Lung (tissue), 11 donors: ENCODE measurements at regions not wholly inside any gene's neighbourhood (a gene's known extent, or its start where the extent isn't known, plus 50 kb on each side); places are given as distances from the start of the nearest gene placed in this dataset.

Experiments
- ATAC-seq: fragments of 200-7000 bp; cut with Tn5 transposase; one replicate; pipeline ENCODE4 v1.9.1; 2020; ENCODE audit warnings: moderate number of reproducible peaks; ENCODE audit not compliant: insufficient read depth, low FRiP score
- DNase-seq, 3 donors: peaks; one replicate each; pipeline ENCODE4 v3.0.0-alpha.2; 2013 to 2017
- H3K27ac ChIP-seq, 2 donors: one replicate each; pipeline ENCODE4 v1.5.1; 2013; ENCODE audit warnings: mild to moderate bottlenecking in 2 of 2, moderate library complexity in 2 of 2, control low read depth in 1 of 2, inconsistent platforms in 1 of 2, low read depth in 1 of 2, low read length in 1 of 2
- H3K27me3 ChIP-seq, 3 donors: one replicate each; pipeline ENCODE4 v1.5.1; 2013; ENCODE audit warnings: low read length in 2 of 3; ENCODE audit not compliant: control insufficient read depth in 3 of 3, insufficient read depth in 3 of 3
- H3K36me3 ChIP-seq, 4 donors: one replicate each; pipeline ENCODE4 v1.5.1; 2013; ENCODE audit warnings: low read length in 4 of 4, mild to moderate bottlenecking in 1 of 4, moderate library complexity in 1 of 4; ENCODE audit not compliant: control insufficient read depth in 4 of 4, insufficient read depth in 4 of 4
- H3K4me1 ChIP-seq, 5 donors: one replicate each; pipeline ENCODE4 v1.5.1; 2013; ENCODE audit warnings: low read length in 5 of 5, mild to moderate bottlenecking in 2 of 5, moderate library complexity in 1 of 5; ENCODE audit not compliant: control insufficient read depth in 5 of 5, insufficient read depth in 5 of 5
- H3K4me3 ChIP-seq: one replicate; pipeline ENCODE4 v1.5.1; 2013; ENCODE audit warnings: mild to moderate bottlenecking, control low read depth, moderate library complexity
- H3K9ac ChIP-seq, 2 donors: one replicate each; pipeline ENCODE4 v1.5.1; 2013; ENCODE audit warnings: low read length in 2 of 2, control low read depth in 1 of 2; ENCODE audit not compliant: insufficient read depth in 1 of 2
- H3K9me3 ChIP-seq, 4 donors: one replicate each; pipeline ENCODE4 v1.5.1; 2013; ENCODE audit warnings: low read length in 3 of 4, mild to moderate bottlenecking in 1 of 4, moderate library complexity in 1 of 4; ENCODE audit not compliant: control insufficient read depth in 4 of 4, insufficient read depth in 3 of 4
- CTCF ChIP-seq: IDR thresholded peaks from 2 replicates; pipeline ENCODE4 v1.5.1; 2012; ENCODE audit warnings: mild to moderate bottlenecking; ENCODE audit errors: control extremely low read depth, extremely low read depth
- WGBS, 2 donors: extraction: QIAGEN DNeasy Blood & Tissue Kit; methylation state at CpG; one replicate each; pipeline ENCODE4 v1.1.7; 2013; 5-methylcytosine and 5-hydroxymethylcytosine counted together
- donor health status: control.
- donor health status: control.
- donor health status: Bipolar disorder and iron deficiency.
- donor health status: healthy.
- donor health status: DM: yes; HTN: yes; CAD: no.

- WGBS, 2 donors, result 65 to 81% methylated on average over 2 of the region's 2 CpGs
- ATAC-seq (no peak), DNase-seq (no peak)
- Histone ChIP-seq H3K36me3 (no peaks in the 10 kb centered on the region), H3K27me3 (no peaks in the 10 kb centered on the region), H3K27ac (no peak overlapping the region), H3K4me3 (no peak overlapping the region), H3K9ac (no peak overlapping the region), H3K9me3 (no peaks in the 10 kb centered on the region), H3K4me1 (no peaks in the 10 kb centered on the region)
- no peak for TF ChIP-seq CTCF
Measured at GRCh38 chr7:53771701-53772100, 736.3 kb downstream of the POM121L12 start.

- Histone ChIP-seq H3K9me3 (peaks cover 0 to 3% (median 1%) of the 10 kb centered on the region in 4 donors), H3K9ac (no peak overlapping the region), H3K4me1 (no peaks in the 10 kb centered on the region), H3K36me3 (no peaks in the 10 kb centered on the region), H3K27me3 (no peaks in the 10 kb centered on the region), H3K27ac (no peak overlapping the region), H3K4me3 (no peak overlapping the region)
- ATAC-seq (no peak), DNase-seq (no peak)
- WGBS, 2 donors, result 49 to 57% methylated on average over 1 of the region's 1 CpG
- no peak for TF ChIP-seq CTCF
Measured at GRCh38 chr7:53776323-53776722, 740.9 kb downstream of the POM121L12 start.

- Histone ChIP-seq H3K4me3 (no peak overlapping the region), H3K36me3 (no peaks in the 10 kb centered on the region), H3K27me3 (no peaks in the 10 kb centered on the region), H3K4me1 (no peaks in the 10 kb centered on the region), H3K9me3 (peaks cover 0 to 8% (median 0%) of the 10 kb centered on the region in 4 donors), H3K27ac (no peak overlapping the region), H3K9ac (no peak overlapping the region)
- WGBS, 2 donors, result 90 to 98% methylated on average over 2 of the region's 2 CpGs
- TF ChIP-seq CTCF, result no peak
- ATAC-seq (no peak), DNase-seq (no peak)
Measured at GRCh38 chr7:53789741-53790140, 752.4 kb upstream of the VSTM2A start.

- DNase-seq (no peak), ATAC-seq (no peak)
- no peak overlapping the region for H3K27ac ChIP-seq
- no peak overlapping the region for H3K9ac ChIP-seq
- no peak for TF ChIP-seq CTCF
- H3K9me3 ChIP-seq, result peaks cover 0 to 12% (median 0%) of the 10 kb centered on the region in 4 donors
- 74 to 80% methylated on average over 1 of the region's 1 CpG for WGBS, 2 donors
- no peaks in the 10 kb centered on the region for H3K36me3 ChIP-seq
- no peak overlapping the region for H3K4me3 ChIP-seq
- no peaks in the 10 kb centered on the region for H3K4me1 ChIP-seq
- H3K27me3 ChIP-seq, result no peaks in the 10 kb centered on the region
Measured at GRCh38 chr7:53794816-53795215, 747.4 kb upstream of the VSTM2A start.
